GM23248 (cell line): ENCODE measurements at regions not wholly inside any gene's neighbourhood (a gene's known extent, or its start where the extent isn't known, plus 50 kb on each side); places are given as distances from the start of the nearest gene placed in this dataset.

ENCODE experiments used
- EZH2 ChIP-seq: fragments of 200-600 bp; sonication (generic); IDR thresholded peaks from 2 replicates; pipeline ENCODE4 v1.6.1; 2018; ENCODE audit warnings: antibody characterized with exemption, mild to moderate bottlenecking; ENCODE audit not compliant: insufficient read depth, poor library complexity, severe bottlenecking
- EZH2phosphoT487 ChIP-seq: fragments of 200-600 bp; sonication (generic); IDR thresholded peaks from 2 replicates; pipeline ENCODE4 v1.6.1; 2018; ENCODE audit warnings: antibody characterized with exemption, moderate library complexity, mild to moderate bottlenecking, low read depth; ENCODE audit not compliant: insufficient read depth

DNA sequence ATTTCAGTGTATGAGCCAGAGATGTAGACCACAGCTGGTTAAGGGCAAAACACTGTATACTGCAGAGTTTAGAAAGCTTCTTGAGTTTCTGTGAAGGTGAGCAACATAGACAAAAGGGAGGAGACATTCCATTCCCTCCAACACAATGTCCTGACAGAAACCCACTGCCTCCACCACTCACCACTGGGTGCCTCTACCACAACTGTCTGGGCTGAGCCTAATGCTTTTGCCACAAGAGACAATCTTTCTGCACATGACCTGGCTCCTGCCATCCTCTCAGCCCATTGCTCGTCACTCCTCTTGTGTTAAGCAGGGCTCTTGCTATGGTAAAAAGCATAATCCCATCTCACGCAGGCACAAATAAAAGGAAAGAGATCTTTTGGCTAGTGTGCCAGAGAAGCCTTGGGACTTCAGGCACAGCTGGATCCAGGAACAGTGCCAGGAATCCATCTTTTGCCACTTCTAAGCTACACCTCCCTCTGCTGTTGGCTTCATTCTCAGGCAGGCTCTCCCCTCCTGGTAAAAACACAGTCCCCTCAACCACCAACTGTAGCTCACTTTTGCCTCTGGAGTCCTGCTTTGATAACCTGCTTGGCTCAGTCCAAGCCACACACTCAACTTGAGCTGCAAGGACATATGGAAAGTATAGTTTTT lies 140.6 kb upstream of the PRR20G start:
- no peak for TF ChIP-seq EZH2
- TF ChIP-seq EZH2phosphoT487 = no peak
